ENCODE measurements at regions not wholly inside any gene's neighbourhood (a gene's known extent, or its start where the extent isn't known, plus 50 kb on each side); places are given as distances from the start of the nearest gene placed in this dataset.

GRCh38 chr2:198314559-198315153 is 510.3 kb downstream of the PLCL1 start:
- TF ChIP-seq, protein P1, sequence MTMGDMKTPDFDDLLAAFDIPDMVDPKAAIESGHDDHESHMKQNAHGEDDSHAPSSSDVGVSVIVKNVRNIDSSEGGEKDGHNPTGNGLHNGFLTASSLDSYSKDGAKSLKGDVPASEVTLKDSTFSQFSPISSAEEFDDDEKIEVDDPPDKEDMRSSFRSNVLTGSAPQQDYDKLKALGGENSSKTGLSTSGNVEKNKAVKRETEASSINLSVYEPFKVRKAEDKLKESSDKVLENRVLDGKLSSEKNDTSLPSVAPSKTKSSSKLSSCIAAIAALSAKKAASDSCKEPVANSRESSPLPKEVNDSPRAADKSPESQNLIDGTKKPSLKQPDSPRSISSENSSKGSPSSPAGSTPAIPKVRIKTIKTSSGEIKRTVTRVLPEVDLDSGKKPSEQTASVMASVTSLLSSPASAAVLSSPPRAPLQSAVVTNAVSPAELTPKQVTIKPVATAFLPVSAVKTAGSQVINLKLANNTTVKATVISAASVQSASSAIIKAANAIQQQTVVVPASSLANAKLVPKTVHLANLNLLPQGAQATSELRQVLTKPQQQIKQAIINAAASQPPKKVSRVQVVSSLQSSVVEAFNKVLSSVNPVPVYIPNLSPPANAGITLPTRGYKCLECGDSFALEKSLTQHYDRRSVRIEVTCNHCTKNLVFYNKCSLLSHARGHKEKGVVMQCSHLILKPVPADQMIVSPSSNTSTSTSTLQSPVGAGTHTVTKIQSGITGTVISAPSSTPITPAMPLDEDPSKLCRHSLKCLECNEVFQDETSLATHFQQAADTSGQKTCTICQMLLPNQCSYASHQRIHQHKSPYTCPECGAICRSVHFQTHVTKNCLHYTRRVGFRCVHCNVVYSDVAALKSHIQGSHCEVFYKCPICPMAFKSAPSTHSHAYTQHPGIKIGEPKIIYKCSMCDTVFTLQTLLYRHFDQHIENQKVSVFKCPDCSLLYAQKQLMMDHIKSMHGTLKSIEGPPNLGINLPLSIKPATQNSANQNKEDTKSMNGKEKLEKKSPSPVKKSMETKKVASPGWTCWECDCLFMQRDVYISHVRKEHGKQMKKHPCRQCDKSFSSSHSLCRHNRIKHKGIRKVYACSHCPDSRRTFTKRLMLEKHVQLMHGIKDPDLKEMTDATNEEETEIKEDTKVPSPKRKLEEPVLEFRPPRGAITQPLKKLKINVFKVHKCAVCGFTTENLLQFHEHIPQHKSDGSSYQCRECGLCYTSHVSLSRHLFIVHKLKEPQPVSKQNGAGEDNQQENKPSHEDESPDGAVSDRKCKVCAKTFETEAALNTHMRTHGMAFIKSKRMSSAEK (CRISPR knock-in tag; IDR thresholded peaks at IDR 0.05; ENCODE audit: borderline replicate concordance) = no peak
- no peak for TF ChIP-seq ZNF317 (CRISPR knock-in tag; IDR thresholded peaks at IDR 0.05; ENCODE audit: borderline replicate concordance, low read depth)

Data from WTC11 (cell line).